Gastrocnemius medialis (tissue), 4 donors: ENCODE measurements at regions not wholly inside any gene's neighbourhood (a gene's known extent, or its start where the extent isn't known, plus 50 kb on each side); places are given as distances from the start of the nearest gene placed in this dataset.

Experiments used
- CTCF ChIP-seq, 5 experiments: fragments of 450-650 bp in 3 of 5; fragments of 200-600 bp in 2 of 5; sonication (generic) in 2 of 5; IDR thresholded peaks in 4 of 5; conservative IDR thresholded peaks in 1 of 5; 1 replicate in 4 of 5; 2 replicates in 1 of 5; pipeline ENCODE4 v1.5.1; 2016 to 2019; ENCODE audit warnings: antibody characterized with exemption in 5 of 5, mild to moderate bottlenecking in 3 of 5, moderate library complexity in 3 of 5
- POLR2A ChIP-seq, 2 donors: fragments of 450-650 bp; IDR thresholded peaks; one replicate each; pipeline ENCODE4 v1.6.1; 2017; ENCODE audit warnings: antibody characterized with exemption in 2 of 2, mild to moderate bottlenecking in 2 of 2, moderate library complexity in 2 of 2

- TF ChIP-seq CTCF (IDR thresholded peaks at IDR 0.05 in 4 of 5, conservative IDR thresholded peaks at IDR 0.05 in 1 of 5) (no peak), POLR2A (IDR thresholded peaks at IDR 0.05) (no peak)
Observed at GRCh38 chr4:138439143-138439581, 197.0 kb upstream of the SLC7A11 start.
